OCI-LY7 (cell line): ENCODE measurements at regions not wholly inside any gene's neighbourhood (a gene's known extent, or its start where the extent isn't known, plus 50 kb on each side); places are given as distances from the start of the nearest gene placed in this dataset.

Experiments
- BruUV-seq: library from RNA; stranded (reverse); fragments of 400-500 nt; replicated peaks from 2 replicates; lab custom pipeline; 2021; lab: Mats Ljungman, UMichigan
- CTCF ChIA-PET: fragments of 300-600 bp; sonication (Branson Sonifier 250); formaldehyde crosslinking; loops from one replicate; lab custom pipeline; 2022; ENCODE audit warnings: antibody characterized with exemption; ENCODE audit not compliant: unreplicated experiment; lab: Charles Lee
- POLR2A ChIA-PET: fragments of 300-600 bp; sonication (Branson Sonifier 250); formaldehyde crosslinking; loops from one replicate; lab custom pipeline; 2022; ENCODE audit warnings: antibody characterized with exemption; lab: Charles Lee
- DNase-seq: peaks from one replicate; pipeline ENCODE4 v3.0.0-alpha.2; 2015; ENCODE audit warnings: low spot score
- H2AFZ ChIP-seq: fragments of 200-600 bp; sonication (generic), shearing (Covaris generic); 2 replicates; pipeline ENCODE4 v1.6.1; 2014; ENCODE audit warnings: mild to moderate bottlenecking, antibody characterized with exemption, low read length, moderate library complexity
- H3K27ac ChIP-seq: fragments of 200-600 bp; sonication (generic); 2 replicates; pipeline ENCODE4 v1.5.1; 2014; ENCODE audit warnings: mixed run types, low read depth, mild to moderate bottlenecking, moderate library complexity, low read length, inconsistent platforms; ENCODE audit not compliant: poor library complexity, severe bottlenecking
- H3K36me3 ChIP-seq: fragments of 200-600 bp; sonication (generic); 2 replicates; pipeline ENCODE4 v1.6.1; 2014; ENCODE audit warnings: mild to moderate bottlenecking, antibody characterized with exemption, low read length, moderate library complexity, mixed read lengths; ENCODE audit not compliant: insufficient read depth
- H3K4me1 ChIP-seq: fragments of 200-600 bp; sonication (generic); 2 replicates; pipeline ENCODE4 v1.5.1; 2014; ENCODE audit warnings: mild to moderate bottlenecking, low read length; ENCODE audit not compliant: insufficient read depth, poor library complexity, severe bottlenecking
- H3K4me2 ChIP-seq: fragments of 200-600 bp; sonication (generic); 2 replicates; pipeline ENCODE4 v1.6.1; 2014; ENCODE audit warnings: mild to moderate bottlenecking, low read length
- H3K4me3 ChIP-seq: fragments of 200-600 bp; sonication (generic); 2 replicates; pipeline ENCODE4 v1.5.1; 2014; ENCODE audit warnings: mild to moderate bottlenecking, low read depth, low read length; ENCODE audit not compliant: poor library complexity, severe bottlenecking
- H3K79me2 ChIP-seq: fragments of 200-600 bp; sonication (generic); 2 replicates; pipeline ENCODE4 v1.6.1; 2016; ENCODE audit warnings: low read depth, mild to moderate bottlenecking, low read length, moderate library complexity, mixed read lengths; ENCODE audit not compliant: insufficient read depth
- H3K9me2 ChIP-seq: fragments of 200-600 bp; sonication (generic); 2 replicates; pipeline ENCODE4 v1.6.1; 2016; ENCODE audit warnings: mild to moderate bottlenecking, low read length, mixed read lengths; ENCODE audit not compliant: insufficient read depth
- H3K9me3 ChIP-seq: fragments of 200-600 bp; sonication (generic); 2 replicates; pipeline ENCODE4 v1.6.1; 2014; ENCODE audit warnings: mild to moderate bottlenecking, mixed run types, low read length, mixed read lengths
- H4K20me1 ChIP-seq: fragments of 200-600 bp; sonication (generic); 2 replicates; pipeline ENCODE4 v1.6.1; 2014; ENCODE audit warnings: mild to moderate bottlenecking, antibody characterized with exemption, low read length, moderate library complexity, mixed read lengths; ENCODE audit not compliant: insufficient read depth
- CTCF ChIP-seq: fragments of 200-600 bp; sonication (generic); conservative IDR thresholded peaks from 2 replicates; pipeline ENCODE4 v1.5.1; 2014; ENCODE audit warnings: mild to moderate bottlenecking, antibody characterized with exemption, low read length, moderate library complexity, mixed read lengths
- EZH2phosphoT487 ChIP-seq: fragments of 200-600 bp; sonication (generic); IDR thresholded peaks from 2 replicates; pipeline ENCODE4 v1.6.1; 2018; ENCODE audit warnings: low read depth, borderline replicate concordance, mild to moderate bottlenecking, mixed run types, antibody characterized with exemption, low read length, moderate library complexity, mixed read lengths
- intact Hi-C: fragments of 100-400 bp; cut with micrococcal nuclease; formaldehyde crosslinking; loops from one replicate; pipeline ENCODE4 v1.10.0; 2022; ENCODE audit not compliant: unreplicated experiment

- Histone ChIP-seq H3K27ac (no peak overlapping the region), H3K36me3 (no peaks in the 10 kb centered on the region), H2AFZ (no peak overlapping the region), H3K79me2 (no peaks in the 10 kb centered on the region), H3K9me2 (no peaks in the 10 kb centered on the region; the same call in 1 of the 2 replicates), H4K20me1 (no peaks in the 10 kb centered on the region), H3K4me1 (no peaks in the 10 kb centered on the region), H3K4me3 (no peak overlapping the region), H3K4me2 (no peak overlapping the region), H3K9me3 (no peaks in the 10 kb centered on the region)
- intact Hi-C loops, result no loop called here
- CTCF ChIA-PET, result no interaction called here
- TF ChIP-seq EZH2phosphoT487, result no peak
- TF ChIP-seq CTCF, result no peak
- POLR2A ChIA-PET, result no interaction called here
- no peak for DNase-seq
- no TSS peak for BruUV-seq
Measured at GRCh38 chr3:115341208-115341607, 194.1 kb upstream of the ZBTB20 start.

GRCh38 chr3:115347737-115348136 lies 200.6 kb upstream of the ZBTB20 start:
- ChIA-PET CTCF (no interaction called here), POLR2A (no interaction called here)
- no peak for TF ChIP-seq CTCF
- no peaks in the 10 kb centered on the region for H3K9me3 ChIP-seq
- no peaks in the 10 kb centered on the region for H3K36me3 ChIP-seq
- no peak overlapping the region for H3K4me2 ChIP-seq
- no peaks in the 10 kb centered on the region; the same call in 1 of the 2 replicates for H3K9me2 ChIP-seq
- no TSS peak for BruUV-seq
- no peak for DNase-seq
- intact Hi-C loops, result no loop called here
- H2AFZ ChIP-seq, result no peak overlapping the region
- H3K4me1 ChIP-seq, result no peaks in the 10 kb centered on the region
- H4K20me1 ChIP-seq, result no peaks in the 10 kb centered on the region
- no peaks in the 10 kb centered on the region for H3K79me2 ChIP-seq
- no peak overlapping the region for H3K4me3 ChIP-seq
- H3K27ac ChIP-seq, result no peak overlapping the region

GRCh38 chr3:115348412-115348811 lies 201.3 kb upstream of the ZBTB20 start:
- intact Hi-C loops, result no loop called here
- H3K27ac ChIP-seq, result no peak overlapping the region
- H3K9me3 ChIP-seq, result no peaks in the 10 kb centered on the region
- TF ChIP-seq EZH2phosphoT487, result no peak
- no peak for TF ChIP-seq CTCF
- H3K79me2 ChIP-seq, result no peaks in the 10 kb centered on the region
- POLR2A ChIA-PET, result no interaction called here
- no peaks in the 10 kb centered on the region; the same call in 1 of the 2 replicates for H3K9me2 ChIP-seq
- CTCF ChIA-PET, result no interaction called here
- H3K4me2 ChIP-seq, result no peak overlapping the region
- no peak overlapping the region for H3K4me3 ChIP-seq
- no peak for DNase-seq
- H3K4me1 ChIP-seq, result no peaks in the 10 kb centered on the region
- no peak overlapping the region for H2AFZ ChIP-seq
- H3K36me3 ChIP-seq, result no peaks in the 10 kb centered on the region
- BruUV-seq, result no TSS peak
- H4K20me1 ChIP-seq, result no peaks in the 10 kb centered on the region
